HS-5 (cell line): ENCODE measurements at regions not wholly inside any gene's neighbourhood (a gene's known extent, or its start where the extent isn't known, plus 50 kb on each side); places are given as distances from the start of the nearest gene placed in this dataset.
A peak's percentile ranks its signal among the peaks of the same experiment; 100 is the strongest.

ENCODE experiments used
- DNase-seq: peaks from one replicate; pipeline ENCODE4 v3.0.0-alpha.2; 2012; ENCODE audit warnings: low read depth

GRCh38 chr5:21694567-21694966 is 1158.6 kb downstream of the CDH12 start:
- no peak for DNase-seq

GRCh38 chr5:21693591-21693990 is 1159.6 kb downstream of the CDH12 start:
- no peak for DNase-seq

GRCh38 chr5:21689587-21689986 is 1163.6 kb downstream of the CDH12 start:
- DNase-seq, result no peak

GRCh38 chr5:21688655-21689054 is 1164.5 kb downstream of the CDH12 start:
- no peak for DNase-seq

- DNase-seq, result no peak
These were observed 1165.5 kb downstream of the CDH12 start for GRCh38 chr5:21687621-21688020.

- no peak for DNase-seq
These were observed 1166.4 kb downstream of the CDH12 start for GRCh38 chr5:21686706-21687105.

- peak; percentile 78 for DNase-seq
These were observed 1167.6 kb downstream of the CDH12 start for GRCh38 chr5:21685522-21685921.

GRCh38 chr5:21684992-21685391 is 1168.2 kb downstream of the CDH12 start:
- no peak for DNase-seq

GRCh38 chr5:21681911-21682310 is 1171.2 kb downstream of the CDH12 start:
- DNase-seq, result no peak

GRCh38 chr5:21680641-21681040 is 1172.5 kb downstream of the CDH12 start:
- DNase-seq, result no peak

- peak; percentile 88 for DNase-seq
These were observed 1172.9 kb downstream of the CDH12 start for GRCh38 chr5:21680196-21680595.

- DNase-seq, result no peak
These were observed 1174.6 kb downstream of the CDH12 start for GRCh38 chr5:21678526-21678925.

- no peak for DNase-seq
These were observed 1180.2 kb downstream of the CDH12 start for GRCh38 chr5:21672911-21673310.

- no peak for DNase-seq
These were observed 1180.8 kb downstream of the CDH12 start for GRCh38 chr5:21672360-21672759.

- no peak for DNase-seq
These were observed 1187.6 kb downstream of the CDH12 start for GRCh38 chr5:21665524-21665923.

- no peak for DNase-seq
These were observed 1190.1 kb downstream of the CDH12 start for GRCh38 chr5:21663082-21663481.

GRCh38 chr5:21661184-21661583 is 1192.0 kb downstream of the CDH12 start:
- DNase-seq, result no peak

GRCh38 chr5:21654556-21654955 is 1198.6 kb downstream of the CDH12 start:
- no peak for DNase-seq

- no peak for DNase-seq
These were observed 1203.2 kb downstream of the CDH12 start for GRCh38 chr5:21649969-21650368.

- DNase-seq, result peak; percentile 5
These were observed 1206.7 kb downstream of the CDH12 start for GRCh38 chr5:21646469-21646868.

- DNase-seq, result no peak
These were observed 1209.1 kb downstream of the CDH12 start for GRCh38 chr5:21644032-21644431.

- DNase-seq, result no peak
These were observed 1210.8 kb downstream of the CDH12 start for GRCh38 chr5:21642312-21642711.

- no peak for DNase-seq
These were observed 1229.3 kb downstream of the CDH12 start for GRCh38 chr5:21623831-21624230.

- no peak for DNase-seq
These were observed 1237.9 kb downstream of the CDH12 start for GRCh38 chr5:21615195-21615765.
